Stomach (tissue), 8 donors: ENCODE measurements at regions not wholly inside any gene's neighbourhood (a gene's known extent, or its start where the extent isn't known, plus 50 kb on each side); places are given as distances from the start of the nearest gene placed in this dataset.

ENCODE experiments used
- DNase-seq, 2 donors: peaks; one replicate each; pipeline versions ENCODE4 v3.0.0 to v3.0.0-alpha.2; 2013 to 2019
- H3K27ac ChIP-seq, 5 donors: fragments of 200-600 bp in 4 of 5; sonication (generic) in 4 of 5; one replicate each; pipeline ENCODE4 v1.5.1; 2013 to 2019; ENCODE audit warnings: mild to moderate bottlenecking in 1 of 5, moderate library complexity in 1 of 5
- H3K27me3 ChIP-seq, 3 donors: fragments of 200-600 bp; sonication (generic); one replicate each; pipeline ENCODE4 v1.5.1; 2017 to 2019; ENCODE audit warnings: mixed run types in 1 of 3
- H3K36me3 ChIP-seq, 4 donors: fragments of 200-600 bp; sonication (generic); 1 replicate in 3 of 4; 2 replicates in 1 of 4; pipeline ENCODE4 v1.5.1; 2016 to 2019
- H3K4me1 ChIP-seq, 4 donors: fragments of 200-600 bp; sonication (generic); one replicate each; pipeline ENCODE4 v1.5.1; 2016 to 2019
- H3K4me3 ChIP-seq, 4 donors: fragments of 200-600 bp; sonication (generic) in 3 of 4; one replicate each; pipeline ENCODE4 v1.5.1; 2016 to 2019; ENCODE audit warnings: mild to moderate bottlenecking in 1 of 4
- H3K9me3 ChIP-seq, 4 donors: fragments of 200-600 bp; sonication (generic); one replicate each; pipeline ENCODE4 v1.5.1; 2016 to 2019
- EP300 ChIP-seq: sonication (generic); formaldehyde crosslinking; IDR thresholded peaks from one replicate; pipeline ENCODE4 v1.6.1; 2017; ENCODE audit warnings: antibody characterized with exemption
- POLR2A ChIP-seq, 4 donors: fragments of 450-650 bp; IDR thresholded peaks; one replicate each; pipeline ENCODE4 v1.6.1; 2016; ENCODE audit warnings: antibody characterized with exemption in 4 of 4, control low read depth in 2 of 4, mild to moderate bottlenecking in 1 of 4, moderate library complexity in 1 of 4
- POLR2AphosphoS5 ChIP-seq, 3 donors: sonication (generic); formaldehyde crosslinking; IDR thresholded peaks; one replicate each; pipeline ENCODE4 v1.6.1; 2016; ENCODE audit warnings: antibody characterized with exemption in 3 of 3
- WGBS, 5 donors: extraction: QIAGEN DNeasy Blood & Tissue Kit in 3 of 5; methylation state at CpG; one replicate each; pipeline versions ENCODE4 v1.1.5 to v1.1.7; 2013 to 2018; 5-methylcytosine and 5-hydroxymethylcytosine counted together
- intact Hi-C: fragments of 100-400 bp; cut with DNase I; formaldehyde crosslinking; loops from one replicate; pipeline ENCODE4 v1.15.1; 2023; ENCODE audit warnings: low total_unique reads
- TF ChIP-seq, protein P1 (sequence below), 7 experiments: fragments of 450-650 bp in 4 of 7; fragments of 200-600 bp in 3 of 7; sonication (generic) in 3 of 7; IDR thresholded peaks; one replicate each; pipeline ENCODE4 v1.5.1; 2016 to 2019; ENCODE audit warnings: antibody characterized with exemption in 7 of 7, control low read depth in 2 of 7, mild to moderate bottlenecking in 1 of 7
- donor health status: healthy with polysubstance abuse.
- donor health status: Bipolar disorder and iron deficiency.
- donor health status: healthy.

DNA sequence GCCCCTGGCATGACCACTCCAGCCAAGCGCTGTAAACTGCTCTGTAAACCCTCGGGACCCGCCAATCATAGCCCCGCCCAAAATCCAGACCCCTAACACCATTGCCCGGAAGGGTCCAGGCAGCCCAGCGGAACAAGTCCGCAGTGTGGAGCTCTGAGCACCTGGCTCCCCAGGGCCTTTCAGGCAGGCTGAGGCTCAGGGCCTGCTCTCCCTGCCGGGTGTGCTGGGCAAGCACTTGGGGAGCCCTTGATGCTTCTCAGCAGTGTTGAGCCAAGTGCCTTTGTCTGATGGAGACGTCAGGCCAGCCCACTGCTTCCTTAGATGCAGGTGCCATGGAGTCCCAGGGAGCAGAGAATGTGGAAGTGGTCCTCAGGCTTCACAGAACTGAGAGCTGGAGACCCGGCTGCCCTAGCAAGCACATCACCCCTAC lies 106.2 kb downstream of the TLE3 start:
- H3K27ac ChIP-seq = no peak overlapping the region
- peaks cover 0 to 33% (median 6%) of the 10 kb centered on the region in 3 donors for H3K27me3 ChIP-seq
- peaks cover 0 to 3% (median 0%) of the 10 kb centered on the region in 4 donors for H3K4me1 ChIP-seq
- H3K36me3 ChIP-seq = no peaks in the 10 kb centered on the region
- WGBS, 5 donors = 58 to 70% (median 66%) methylated on average over 2 to 10 of the region's 10 CpGs
- TF ChIP-seq POLR2A (IDR thresholded peaks at IDR 0.05) = no peak
- TF ChIP-seq EP300 = no peak
- no peak for TF ChIP-seq POLR2AphosphoS5 (IDR thresholded peaks at IDR 0.05)
- TF ChIP-seq, protein P1, sequence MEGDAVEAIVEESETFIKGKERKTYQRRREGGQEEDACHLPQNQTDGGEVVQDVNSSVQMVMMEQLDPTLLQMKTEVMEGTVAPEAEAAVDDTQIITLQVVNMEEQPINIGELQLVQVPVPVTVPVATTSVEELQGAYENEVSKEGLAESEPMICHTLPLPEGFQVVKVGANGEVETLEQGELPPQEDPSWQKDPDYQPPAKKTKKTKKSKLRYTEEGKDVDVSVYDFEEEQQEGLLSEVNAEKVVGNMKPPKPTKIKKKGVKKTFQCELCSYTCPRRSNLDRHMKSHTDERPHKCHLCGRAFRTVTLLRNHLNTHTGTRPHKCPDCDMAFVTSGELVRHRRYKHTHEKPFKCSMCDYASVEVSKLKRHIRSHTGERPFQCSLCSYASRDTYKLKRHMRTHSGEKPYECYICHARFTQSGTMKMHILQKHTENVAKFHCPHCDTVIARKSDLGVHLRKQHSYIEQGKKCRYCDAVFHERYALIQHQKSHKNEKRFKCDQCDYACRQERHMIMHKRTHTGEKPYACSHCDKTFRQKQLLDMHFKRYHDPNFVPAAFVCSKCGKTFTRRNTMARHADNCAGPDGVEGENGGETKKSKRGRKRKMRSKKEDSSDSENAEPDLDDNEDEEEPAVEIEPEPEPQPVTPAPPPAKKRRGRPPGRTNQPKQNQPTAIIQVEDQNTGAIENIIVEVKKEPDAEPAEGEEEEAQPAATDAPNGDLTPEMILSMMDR (IDR thresholded peaks at IDR 0.05) = no peak
- no peak for DNase-seq
- intact Hi-C loops = no loop called here
- no peak overlapping the region for H3K4me3 ChIP-seq
- peaks cover 0 to 7% (median 0%) of the 10 kb centered on the region in 4 donors for H3K9me3 ChIP-seq

DNA sequence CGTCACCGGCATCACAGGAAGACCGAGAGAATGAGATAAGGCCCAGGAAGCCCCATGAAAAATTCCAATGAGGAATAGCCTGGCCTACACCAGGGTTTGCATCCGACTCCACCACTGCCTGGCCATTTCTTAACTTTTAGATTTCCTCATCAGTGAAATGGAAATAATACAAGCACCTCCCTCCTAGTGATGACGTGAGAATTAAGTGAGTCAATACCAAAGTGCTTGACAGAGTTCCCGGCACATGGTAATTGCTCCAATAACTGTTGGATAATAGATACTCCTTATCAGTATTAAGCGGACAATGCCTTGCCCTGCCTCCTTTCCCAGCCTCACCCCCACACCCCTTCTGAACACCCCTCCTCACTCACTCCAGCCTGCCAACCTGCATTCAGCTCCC lies 105.4 kb downstream of the TLE3 start:
- no peaks in the 10 kb centered on the region for H3K36me3 ChIP-seq
- intact Hi-C loops = no loop called here
- H3K4me1 ChIP-seq = peaks cover 0 to 8% (median 4%) of the 10 kb centered on the region in 4 donors
- no peak overlapping the region for H3K4me3 ChIP-seq
- TF ChIP-seq EP300 (no peak), POLR2AphosphoS5 (IDR thresholded peaks at IDR 0.05) (no peak), POLR2A (IDR thresholded peaks at IDR 0.05) (no peak)
- TF ChIP-seq, protein P1 (IDR thresholded peaks at IDR 0.05) = no peak
- peaks cover 0 to 7% (median 0%) of the 10 kb centered on the region in 4 donors for H3K9me3 ChIP-seq
- H3K27me3 ChIP-seq = peaks cover 0 to 33% (median 6%) of the 10 kb centered on the region in 3 donors
- no peak overlapping the region for H3K27ac ChIP-seq
- DNase-seq = no peak
- 56 to 81% (median 70%) methylated on average over 7 of the region's 7 CpGs for WGBS, 5 donors

DNA sequence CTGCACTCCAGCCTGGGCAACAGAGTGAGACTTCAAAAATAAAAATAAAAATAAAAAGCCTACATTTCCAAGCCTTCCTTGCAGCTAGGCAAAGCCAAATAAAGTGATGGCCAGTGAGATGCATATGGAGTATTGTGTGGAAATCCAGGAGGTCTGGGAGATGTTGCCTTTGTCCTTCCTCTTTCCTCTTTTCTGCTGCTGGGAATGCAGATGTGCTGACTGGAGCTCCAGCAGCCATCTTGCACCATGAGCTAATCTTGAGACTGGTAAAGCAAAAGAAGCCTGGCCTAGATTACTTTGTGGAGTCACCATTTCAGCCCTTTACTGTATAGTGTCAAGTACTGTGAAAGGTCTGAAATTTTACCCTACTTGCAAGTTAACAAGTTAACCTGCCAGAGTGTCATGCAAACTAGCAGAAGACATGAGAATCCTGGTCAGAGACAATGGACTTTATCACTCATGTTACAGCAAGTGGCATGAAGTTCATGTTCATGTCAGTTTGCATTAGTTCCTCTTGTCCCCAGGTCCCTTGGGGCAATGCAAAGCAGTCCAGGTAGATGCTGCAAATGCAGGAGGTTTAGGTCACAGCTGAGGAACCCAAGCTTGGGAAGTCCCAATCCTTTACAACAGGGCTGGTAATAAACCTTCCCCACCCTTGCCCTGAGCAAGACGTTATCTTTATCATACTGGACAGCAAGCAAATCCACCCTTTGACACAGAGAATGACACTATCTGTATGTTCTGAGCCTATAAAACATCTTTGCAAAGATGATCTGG lies 103.1 kb downstream of the TLE3 start:
- Histone ChIP-seq H3K27ac (no peak overlapping the region), H3K4me3 (no peak overlapping the region), H3K4me1 (peaks cover 3 to 18% (median 7%) of the 10 kb centered on the region in 4 donors), H3K27me3 (peaks cover 0 to 21% (median 6%) of the 10 kb centered on the region in 3 donors), H3K9me3 (peaks cover 0 to 7% (median 0%) of the 10 kb centered on the region in 4 donors), H3K36me3 (no peaks in the 10 kb centered on the region)
- DNase-seq = no peak
- 38 to 77% (median 56%) methylated on average over 1 of the region's 1 CpG for WGBS, 5 donors
- TF ChIP-seq POLR2AphosphoS5 (IDR thresholded peaks at IDR 0.05) (no peak), POLR2A (IDR thresholded peaks at IDR 0.05) (no peak), EP300 (no peak)
- TF ChIP-seq, protein P1 (IDR thresholded peaks at IDR 0.05) = no peak
- intact Hi-C loops = no loop called here

DNA sequence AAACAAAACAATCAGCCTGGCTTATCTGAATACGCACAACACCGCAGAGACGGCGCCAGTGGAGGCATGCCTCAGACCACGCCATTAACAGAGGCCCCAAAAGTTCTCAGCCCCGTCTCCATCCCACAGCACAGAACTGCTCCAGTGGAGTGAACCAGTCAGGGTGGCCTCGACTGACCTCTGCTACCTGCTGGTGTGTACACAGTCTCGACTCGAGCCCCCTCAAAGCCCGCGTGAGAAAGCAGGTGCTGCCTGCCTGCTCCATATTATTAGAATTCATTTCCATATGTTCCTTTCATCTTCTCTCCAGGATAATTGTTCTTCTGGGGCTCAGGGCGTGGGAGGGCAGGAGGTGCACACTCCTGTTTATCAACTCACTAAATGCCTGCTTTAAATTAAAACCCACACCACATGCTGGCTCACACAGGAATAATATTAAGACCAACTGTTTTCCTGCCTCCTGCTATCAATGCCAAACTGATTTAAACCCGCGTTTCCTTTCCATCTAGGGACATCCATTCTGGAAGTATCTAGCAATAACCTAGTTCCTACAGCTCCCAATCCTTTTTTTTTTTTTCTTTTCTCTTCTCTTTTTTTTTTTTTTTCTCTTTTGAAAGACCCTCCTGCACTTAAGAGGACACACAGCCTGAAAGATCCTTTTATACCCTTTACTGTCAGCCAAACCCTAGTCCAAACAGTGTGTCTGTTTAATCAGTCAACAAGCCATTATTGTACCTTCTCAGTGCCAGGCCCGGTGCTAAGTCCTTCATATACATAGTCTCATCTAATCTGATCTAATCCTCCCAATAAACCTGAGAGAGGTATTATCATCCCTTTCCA lies 101.2 kb downstream of the TLE3 start:
- peaks cover 0 to 5% (median under 1%) of the 10 kb centered on the region in 3 donors for H3K27me3 ChIP-seq
- H3K4me3 ChIP-seq = no peak overlapping the region
- no peak for DNase-seq
- peaks cover 0 to 7% (median 0%) of the 10 kb centered on the region in 4 donors for H3K9me3 ChIP-seq
- 48 to 62% (median 51%) methylated on average over 15 of the region's 15 CpGs for WGBS, 5 donors
- peak overlapping the region in 1 of 5 donors; percentile 21 for H3K27ac ChIP-seq
- H3K4me1 ChIP-seq = peaks cover 3 to 18% (median 7%) of the 10 kb centered on the region in 4 donors
- intact Hi-C loops = no loop called here
- H3K36me3 ChIP-seq = no peaks in the 10 kb centered on the region
- TF ChIP-seq, protein P1 (IDR thresholded peaks at IDR 0.05) = no peak
- TF ChIP-seq POLR2A (IDR thresholded peaks at IDR 0.05) (no peak), POLR2AphosphoS5 (IDR thresholded peaks at IDR 0.05) (no peak), EP300 (no peak)
